Right lobe of liver (tissue), 4 donors: ENCODE measurements at regions not wholly inside any gene's neighbourhood (a gene's known extent, or its start where the extent isn't known, plus 50 kb on each side); places are given as distances from the start of the nearest gene placed in this dataset.

ENCODE experiments used
- POLR2A ChIP-seq: fragments of 450-650 bp; IDR thresholded peaks from one replicate; pipeline ENCODE4 v1.6.1; 2017; ENCODE audit warnings: antibody characterized with exemption, mild to moderate bottlenecking
- TF ChIP-seq, protein P1 (sequence below), 4 donors: fragments of 200-600 bp in 3 of 4; fragments of 450-650 bp in 1 of 4; IDR thresholded peaks; one replicate each; pipeline versions ENCODE4 v1.5.1 to v1.8.0; 2016 to 2022; ENCODE audit warnings: antibody characterized with exemption in 4 of 4, mild to moderate bottlenecking in 2 of 4
- donor health status: DM: no; HTN: no; CAD: no.
- donor health status: DM: no; HTN: no; CAD: no.
- donor health status: DM: no; HTN: yes; CAD: no.

DNA sequence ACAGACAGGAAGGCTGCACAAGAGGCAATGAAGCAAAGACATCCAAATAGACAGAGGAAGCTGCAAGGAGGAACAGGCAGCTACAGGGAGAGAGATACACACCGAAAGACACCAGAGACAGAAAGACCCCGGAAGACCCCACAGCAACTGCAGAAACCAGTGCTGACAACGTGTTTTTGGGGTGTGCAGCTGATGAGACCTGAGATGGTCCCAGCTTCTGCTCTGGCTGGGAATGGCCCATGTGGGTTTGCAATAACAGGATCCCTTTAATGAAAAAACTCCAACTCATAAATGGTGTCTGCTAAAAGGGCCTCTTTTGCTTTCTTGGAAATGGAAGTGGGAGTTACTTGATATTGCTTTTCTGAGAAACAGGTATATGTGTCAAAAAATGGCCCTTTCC lies 101.5 kb upstream of the CDH11 start:
- TF ChIP-seq, protein P1, sequence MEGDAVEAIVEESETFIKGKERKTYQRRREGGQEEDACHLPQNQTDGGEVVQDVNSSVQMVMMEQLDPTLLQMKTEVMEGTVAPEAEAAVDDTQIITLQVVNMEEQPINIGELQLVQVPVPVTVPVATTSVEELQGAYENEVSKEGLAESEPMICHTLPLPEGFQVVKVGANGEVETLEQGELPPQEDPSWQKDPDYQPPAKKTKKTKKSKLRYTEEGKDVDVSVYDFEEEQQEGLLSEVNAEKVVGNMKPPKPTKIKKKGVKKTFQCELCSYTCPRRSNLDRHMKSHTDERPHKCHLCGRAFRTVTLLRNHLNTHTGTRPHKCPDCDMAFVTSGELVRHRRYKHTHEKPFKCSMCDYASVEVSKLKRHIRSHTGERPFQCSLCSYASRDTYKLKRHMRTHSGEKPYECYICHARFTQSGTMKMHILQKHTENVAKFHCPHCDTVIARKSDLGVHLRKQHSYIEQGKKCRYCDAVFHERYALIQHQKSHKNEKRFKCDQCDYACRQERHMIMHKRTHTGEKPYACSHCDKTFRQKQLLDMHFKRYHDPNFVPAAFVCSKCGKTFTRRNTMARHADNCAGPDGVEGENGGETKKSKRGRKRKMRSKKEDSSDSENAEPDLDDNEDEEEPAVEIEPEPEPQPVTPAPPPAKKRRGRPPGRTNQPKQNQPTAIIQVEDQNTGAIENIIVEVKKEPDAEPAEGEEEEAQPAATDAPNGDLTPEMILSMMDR (IDR thresholded peaks at IDR 0.05) = no peak
- TF ChIP-seq POLR2A = no peak
